HG03565 (cell line): ENCODE measurements at regions not wholly inside any gene's neighbourhood (a gene's known extent, or its start where the extent isn't known, plus 50 kb on each side); places are given as distances from the start of the nearest gene placed in this dataset.

Source experiments
- ATAC-seq: cut with Tn5 transposase; IDR thresholded peaks from one replicate; pipeline ENCODE4 v1.9.1; 2021; ENCODE audit warnings: mild to moderate bottlenecking, moderate library complexity; ENCODE audit not compliant: unreplicated experiment

DNA sequence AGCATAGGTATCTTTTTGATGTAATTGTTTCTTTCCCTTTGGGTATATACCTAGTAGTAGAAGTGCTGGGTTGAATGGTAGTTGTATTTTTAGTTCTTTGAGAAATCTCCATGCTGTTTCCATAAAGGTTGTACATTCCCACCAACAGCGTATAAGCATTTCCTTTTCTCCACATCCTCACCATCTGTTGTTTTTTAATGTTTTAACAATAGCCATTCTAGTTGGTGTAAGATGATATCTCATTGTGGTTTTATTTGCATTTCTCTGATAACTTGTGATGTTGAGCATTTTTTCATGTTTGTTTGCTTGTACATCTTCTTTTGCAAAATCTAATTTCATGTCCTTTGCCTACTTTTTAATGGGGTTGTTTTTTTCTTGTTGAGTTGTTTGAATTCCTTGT lies 80.0 kb upstream of the TMC3 start:
- no peak for ATAC-seq

DNA sequence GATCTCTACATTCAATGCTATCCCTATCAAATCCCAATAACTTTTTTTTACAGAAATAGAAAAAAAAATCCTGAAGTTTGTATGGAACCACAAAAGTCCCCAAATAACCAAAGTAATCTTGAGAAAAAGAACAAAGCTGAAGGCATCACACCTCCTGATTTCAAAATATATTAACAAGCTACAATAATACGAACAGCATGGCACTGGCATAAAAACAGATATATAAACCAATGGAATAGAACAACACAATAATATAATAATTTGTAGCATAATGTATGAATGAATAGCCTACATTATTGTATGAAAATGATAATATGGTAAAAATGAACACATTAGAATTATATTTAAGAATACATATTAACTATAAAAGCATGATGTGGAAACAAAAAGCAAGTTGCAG lies 76.7 kb upstream of the TMC3 start:
- no peak for ATAC-seq

DNA sequence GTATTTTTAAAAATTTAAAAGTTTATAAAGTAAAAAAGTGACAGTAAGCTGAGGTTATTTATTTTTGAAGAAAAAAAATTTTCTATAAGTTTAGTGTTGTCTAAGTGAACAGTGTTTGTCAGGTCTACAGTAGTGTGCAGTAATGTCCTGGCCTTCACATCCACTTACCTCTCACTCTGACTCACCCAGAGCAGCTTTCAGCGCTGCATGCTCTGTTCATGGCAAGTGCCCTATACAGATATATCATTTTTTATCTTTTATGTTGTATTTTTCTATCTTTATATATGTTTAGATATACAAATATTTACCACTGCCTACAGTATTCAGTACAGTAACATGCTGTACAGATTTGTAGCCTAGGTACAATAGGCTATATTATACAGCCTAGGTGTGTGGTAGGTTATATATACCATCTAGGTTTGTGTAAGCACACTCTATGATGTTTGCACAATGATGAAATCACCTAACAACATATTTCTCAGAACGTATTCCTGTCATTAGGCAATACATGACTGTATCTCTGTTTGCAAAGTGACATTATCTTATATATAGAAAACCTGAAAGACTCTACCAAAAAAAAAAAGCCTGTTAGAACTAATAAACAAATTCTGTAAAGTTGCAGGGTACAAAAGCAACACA lies 75.9 kb upstream of the TMC3 start:
- no peak for ATAC-seq

- ATAC-seq = no peak
Measured at GRCh38 chr15:81443040-81443820, 69.2 kb upstream of the TMC3 start.

DNA sequence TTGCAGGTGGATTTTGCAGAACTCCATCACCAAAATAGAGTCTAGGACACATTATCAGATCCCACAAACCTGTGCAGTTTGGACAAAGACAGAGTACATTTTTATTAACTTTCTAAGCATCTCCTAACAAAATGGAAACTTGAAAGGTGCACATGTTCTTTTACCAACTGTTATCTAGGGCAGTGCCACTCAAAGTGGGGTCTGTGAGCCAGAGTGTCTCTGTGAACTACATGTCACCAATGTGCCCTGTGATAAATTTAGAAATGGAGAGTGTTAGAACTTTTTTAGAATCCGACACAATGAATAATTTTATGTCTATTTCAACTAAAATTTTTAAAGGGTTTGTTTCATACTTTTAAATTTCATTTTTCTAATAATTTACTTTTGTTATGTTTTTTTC lies 68.4 kb upstream of the TMC3 start:
- ATAC-seq = no peak

- ATAC-seq = no peak
Measured at GRCh38 chr15:81434851-81435250, 60.8 kb upstream of the TMC3 start.

DNA sequence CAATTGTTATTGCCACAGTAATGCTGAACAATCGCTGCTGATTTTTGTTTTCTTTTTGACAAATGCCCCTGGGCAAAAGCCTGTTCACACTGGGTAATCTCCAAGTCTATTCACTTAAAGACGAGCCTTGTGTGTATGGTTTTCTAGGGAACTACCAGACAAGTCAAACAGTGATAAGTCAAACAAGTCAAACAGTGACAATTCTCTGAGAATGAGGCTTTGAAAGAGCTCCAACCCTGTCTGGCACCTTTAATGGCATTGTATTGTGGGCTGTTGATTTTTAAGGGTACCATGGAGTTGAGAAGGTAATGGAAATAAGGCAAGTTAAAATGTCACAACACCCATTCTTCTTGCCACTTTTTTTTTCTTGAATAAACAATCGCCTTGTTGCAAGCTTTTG lies 59.4 kb upstream of the TMC3 start:
- no peak for ATAC-seq

DNA sequence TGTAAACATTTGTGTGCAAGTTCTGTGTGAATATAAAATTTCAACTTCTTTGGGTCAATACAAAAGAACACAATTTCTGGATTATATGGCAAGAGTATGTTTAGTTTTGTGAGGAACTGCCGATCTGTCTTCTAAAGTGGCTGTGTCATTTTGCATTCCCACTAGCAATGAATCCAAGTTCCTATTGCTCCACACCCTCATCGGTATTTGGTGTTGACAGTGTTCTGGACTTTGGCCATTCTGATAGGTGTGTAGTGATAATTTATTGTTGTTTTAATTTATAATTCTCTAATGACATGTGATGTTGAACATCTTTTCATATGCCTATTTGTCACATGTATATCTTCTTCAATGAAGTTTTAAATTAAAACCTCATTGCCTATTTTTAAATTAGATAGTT lies 58.2 kb upstream of the TMC3 start:
- ATAC-seq = no peak

DNA sequence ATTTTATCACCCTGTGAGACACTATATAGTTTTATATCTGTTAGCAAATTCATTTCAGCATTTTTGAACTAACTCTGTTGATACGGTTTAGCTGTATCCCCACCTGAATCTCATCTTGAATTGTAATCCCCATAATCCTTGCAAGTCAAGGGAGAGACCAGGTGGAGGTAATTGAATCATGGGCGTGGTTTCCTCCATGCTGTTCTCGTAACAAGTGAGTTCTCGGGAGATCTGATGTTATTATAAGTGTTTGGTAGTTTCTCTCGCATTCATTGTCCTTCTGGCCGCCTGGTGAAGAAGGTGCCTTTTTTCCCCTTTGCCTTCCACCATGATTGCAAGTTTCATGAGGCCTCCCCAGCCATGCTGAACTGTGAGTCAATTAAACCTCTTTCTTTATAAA lies 53.2 kb upstream of the TMC3 start:
- no peak for ATAC-seq

DNA sequence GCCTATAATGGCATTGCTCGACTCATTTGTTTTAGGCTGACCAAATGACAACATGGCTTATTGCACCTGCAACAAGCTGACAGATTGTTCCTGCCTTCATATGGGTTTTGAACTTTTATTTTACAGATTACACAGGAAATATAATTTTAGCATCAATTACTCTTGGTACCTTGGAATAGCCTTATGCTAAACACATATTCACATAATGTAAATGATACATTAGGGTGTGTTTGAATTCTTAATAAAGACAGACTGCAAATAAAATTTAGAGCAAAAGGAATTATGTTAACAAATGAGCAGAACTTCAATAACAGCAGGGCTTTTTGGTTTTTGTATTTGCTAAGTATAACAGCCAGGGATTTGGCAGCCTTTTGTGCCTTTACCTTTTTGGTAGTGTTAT lies 51.9 kb upstream of the TMC3 start:
- no peak for ATAC-seq
